B cell (primary cell): ENCODE measurements at regions not wholly inside any gene's neighbourhood (a gene's known extent, or its start where the extent isn't known, plus 50 kb on each side); places are given as distances from the start of the nearest gene placed in this dataset.

Experiments used
- ATAC-seq: fragments of 200-7000 bp; cut with Tn5 transposase; one replicate; pipeline ENCODE4 v1.10.0; 2021; ENCODE audit warnings: low read depth, mild to moderate bottlenecking, moderate number of reproducible peaks, moderate library complexity
- CTCF ChIA-PET: fragments of 350-600 bp; sonication (Branson Sonifier 250); formaldehyde crosslinking; loops from one replicate; lab custom pipeline; 2021; ENCODE audit warnings: antibody characterized with exemption, inconsistent platforms; lab: Charles Lee
- POLR2A ChIA-PET: fragments of 350-600 bp; sonication (Branson Sonifier 250); formaldehyde crosslinking; loops from one replicate; lab custom pipeline; 2021; ENCODE audit warnings: antibody characterized with exemption; lab: Charles Lee
- DNase-seq: peaks from one replicate; pipeline ENCODE4 v3.0.0; 2013
- H2AFZ ChIP-seq: 2 replicates; pipeline ENCODE4 v1.6.1; 2012; ENCODE audit warnings: mild to moderate bottlenecking, low read depth, low read length; ENCODE audit not compliant: insufficient read depth, poor library complexity, severe bottlenecking
- H3K27ac ChIP-seq, 2 donors: 1 replicate in 1 of 2; 2 replicates in 1 of 2; pipeline ENCODE4 v1.5.1; 2012 to 2013; ENCODE audit warnings: low read length in 2 of 2, mild to moderate bottlenecking in 2 of 2, moderate library complexity in 1 of 2
- H3K27me3 ChIP-seq, 4 experiments: fragments of 200-600 bp in 1 of 4; sonication (generic) in 1 of 4; replicated peaks in 1 of 4; 1 replicate in 2 of 4; 2 replicates in 2 of 4; pipeline versions ENCODE4 v1.6.1 to v1.7.0; 2013 to 2016; ENCODE audit warnings: low read length in 3 of 4, mild to moderate bottlenecking in 2 of 4, mixed read lengths in 1 of 4, moderate library complexity in 1 of 4; ENCODE audit not compliant: insufficient read depth in 4 of 4, control insufficient read depth in 3 of 4; ENCODE audit errors: control extremely low read depth in 1 of 4
- H3K36me3 ChIP-seq, 2 experiments: replicated peaks in 1 of 2; 1 replicate in 1 of 2; 2 replicates in 1 of 2; pipeline versions ENCODE4 v1.6.1 to v1.7.1; 2013; ENCODE audit warnings: low read length in 1 of 2; ENCODE audit not compliant: insufficient read depth in 2 of 2, control insufficient read depth in 1 of 2; ENCODE audit errors: control extremely low read depth in 1 of 2, extremely low read depth in 1 of 2
- H3K4me1 ChIP-seq, 2 donors: fragments of 200-600 bp in 1 of 2; sonication (generic) in 1 of 2; 1 replicate in 1 of 2; 2 replicates in 1 of 2; pipeline versions ENCODE4 v1.5.1 to v1.6.1; 2013 to 2017; ENCODE audit warnings: low read length in 2 of 2; ENCODE audit not compliant: control insufficient read depth in 2 of 2, insufficient read depth in 2 of 2
- H3K4me2 ChIP-seq: replicated peaks from 2 replicates; pipeline ENCODE3; 2012; ENCODE audit warnings: mild to moderate bottlenecking, low read depth, low read length; ENCODE audit not compliant: poor library complexity, severe bottlenecking
- H3K4me3 ChIP-seq, 5 experiments: fragments of 200-600 bp in 1 of 5; sonication (generic) in 1 of 5; 1 replicate in 3 of 5; 2 replicates in 2 of 5; pipeline versions ENCODE4 v1.5.1 to v1.7.0; 2011 to 2016; ENCODE audit warnings: low read length in 4 of 5, mild to moderate bottlenecking in 4 of 5, low read depth in 2 of 5, control low read depth in 1 of 5, moderate library complexity in 1 of 5; ENCODE audit not compliant: insufficient read depth in 1 of 5; ENCODE audit errors: control extremely low read depth in 1 of 5, extremely low read depth in 1 of 5
- H3K79me2 ChIP-seq: fragments of 200-600 bp; sonication (generic); one replicate; pipeline ENCODE4 v1.6.0; 2016; ENCODE audit warnings: low read length; ENCODE audit not compliant: control insufficient read depth, insufficient read depth
- H3K9ac ChIP-seq: fragments of 200-600 bp; sonication (generic); 2 replicates; pipeline ENCODE4 v1.6.1; 2017; ENCODE audit warnings: mild to moderate bottlenecking, low read length, moderate library complexity
- H3K9me3 ChIP-seq, 3 donors: one replicate each; pipeline versions ENCODE4 v1.6.1 to v1.7.1; 2013; ENCODE audit warnings: low read length in 2 of 3; ENCODE audit not compliant: control insufficient read depth in 2 of 3, insufficient read depth in 1 of 3; ENCODE audit errors: control extremely low read depth in 1 of 3
- H4K20me1 ChIP-seq: 2 replicates; pipeline ENCODE4 v1.6.0; 2012; ENCODE audit warnings: mild to moderate bottlenecking, low read length; ENCODE audit not compliant: insufficient read depth, control insufficient read depth, poor library complexity, severe bottlenecking
- H3K27ac Mint-ChIP-seq: one replicate; pipeline ENCODE4 v1.8.0; 2021; ENCODE audit warnings: mixed read lengths
- H3K27me3 Mint-ChIP-seq: one replicate; pipeline ENCODE4 v1.8.0; 2021; ENCODE audit warnings: mixed read lengths
- H3K4me1 Mint-ChIP-seq: one replicate; pipeline ENCODE4 v1.8.0; 2021; ENCODE audit warnings: mixed read lengths
- H3K4me3 Mint-ChIP-seq: one replicate; pipeline ENCODE4 v1.8.0; 2021; ENCODE audit warnings: mixed read lengths
- H3K9me3 Mint-ChIP-seq: one replicate; pipeline ENCODE4 v1.8.0; 2022; ENCODE audit warnings: mixed read lengths; ENCODE audit not compliant: insufficient read depth
- CTCF ChIP-seq: fragments of 200-600 bp; IDR thresholded peaks from one replicate; pipeline ENCODE4 v1.8.0; 2022; ENCODE audit warnings: antibody characterized with exemption, mild to moderate bottlenecking
- EZH2 ChIP-seq: IDR thresholded peaks from 2 replicates; pipeline ENCODE4 v1.6.1; 2012; ENCODE audit warnings: borderline replicate concordance, low read depth, mild to moderate bottlenecking, moderate library complexity, low read length; ENCODE audit not compliant: insufficient read depth, poor library complexity, severe bottlenecking
- WGBS: methylation state at CpG from one replicate; pipeline ENCODE4 v1.1.5; 2013; ENCODE audit warnings: missing lambda C conversion rate; ENCODE audit not compliant: insufficient coverage; 5-methylcytosine and 5-hydroxymethylcytosine counted together
- intact Hi-C: fragments of 100-400 bp; cut with micrococcal nuclease; formaldehyde crosslinking; loops from one replicate; pipeline ENCODE4 v1.10.0; 2022

GRCh38 chr12:114933428-114934160 is 249.6 kb upstream of the TBX3 start:
- Histone ChIP-seq H3K4me1 (no peaks in the 10 kb centered on the region), H3K9ac (no peak overlapping the region), H3K79me2 (no peaks in the 10 kb centered on the region), H3K4me2 (no peak overlapping the region), H3K9me3 (peaks cover 0 to 6% (median 0%) of the 10 kb centered on the region in 3 donors), H3K4me3 (no peak overlapping the region), H2AFZ (no peak overlapping the region), H3K27ac (no peak overlapping the region), H3K27me3 (no peaks in the 10 kb centered on the region), H3K36me3 (no peaks in the 10 kb centered on the region), H4K20me1 (no peaks in the 10 kb centered on the region)
- no peak overlapping the region for H3K4me3 Mint-ChIP-seq
- no peak overlapping the region for H3K27ac Mint-ChIP-seq
- 78% methylated on average over 2 of the region's 6 CpGs for WGBS
- H3K4me1 Mint-ChIP-seq = no peaks in the 10 kb centered on the region
- peaks cover 7% of the 10 kb centered on the region for H3K9me3 Mint-ChIP-seq
- TF ChIP-seq EZH2 = no peak
- no peak for TF ChIP-seq CTCF
- H3K27me3 Mint-ChIP-seq = no peaks in the 10 kb centered on the region
- ChIA-PET POLR2A (no interaction called here), CTCF (interaction anchor here (1.0 kb wide), 1 partner anchor 18 kb away, joined by 3 read pairs; no protein-coding TSS in a partner anchor)
- intact Hi-C loops = no loop called here
- no peak for ATAC-seq
- DNase-seq = no peak

DNA sequence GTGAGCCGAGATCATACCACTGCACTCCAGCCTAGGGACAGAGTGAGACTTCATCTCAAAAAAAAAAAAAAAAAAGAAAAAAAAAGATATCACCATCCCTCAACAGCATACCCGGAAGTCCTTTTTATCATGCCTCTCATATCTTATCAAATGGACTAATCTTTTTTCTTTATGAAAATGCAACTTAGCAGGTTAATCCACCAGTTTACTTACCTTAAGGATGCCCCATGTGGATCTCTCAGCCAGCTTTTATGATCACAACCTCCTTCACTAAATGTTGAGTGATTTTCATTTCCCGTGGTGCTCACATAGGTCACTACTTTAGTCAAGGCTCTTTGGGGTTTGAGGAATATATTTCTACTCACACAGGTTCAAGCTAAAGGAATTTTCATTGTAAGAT is 248.8 kb upstream of the TBX3 start:
- no peak for DNase-seq
- 100% methylated on average over 2 of the region's 3 CpGs for WGBS
- ChIA-PET POLR2A (no interaction called here), CTCF (no interaction called here)
- intact Hi-C loops = no loop called here
- Histone ChIP-seq H3K4me3 (no peak overlapping the region), H3K79me2 (no peaks in the 10 kb centered on the region), H2AFZ (no peak overlapping the region), H3K9ac (no peak overlapping the region), H4K20me1 (no peaks in the 10 kb centered on the region), H3K9me3 (peaks cover 0 to 4% (median 0%) of the 10 kb centered on the region in 3 donors), H3K4me2 (no peak overlapping the region), H3K36me3 (no peaks in the 10 kb centered on the region), H3K27ac (no peak overlapping the region), H3K4me1 (no peaks in the 10 kb centered on the region), H3K27me3 (no peaks in the 10 kb centered on the region)
- Mint-ChIP-seq H3K9me3 (peaks cover 7% of the 10 kb centered on the region), H3K4me1 (no peaks in the 10 kb centered on the region), H3K27me3 (no peaks in the 10 kb centered on the region), H3K27ac (no peak overlapping the region), H3K4me3 (no peak overlapping the region)
- ATAC-seq = no peak
- TF ChIP-seq EZH2 (no peak), CTCF (no peak)
